GM12875 (cell line): ENCODE measurements at regions not wholly inside any gene's neighbourhood (a gene's known extent, or its start where the extent isn't known, plus 50 kb on each side); places are given as distances from the start of the nearest gene placed in this dataset.

Experiments used
- H3K4me3 ChIP-seq: one replicate; pipeline ENCODE4 v1.5.1; 2011; ENCODE audit warnings: low read depth, low read length, control low read depth
- TF ChIP-seq, protein P1 (sequence below): IDR thresholded peaks from 2 replicates; pipeline ENCODE4 v1.5.1; 2011; ENCODE audit warnings: low read depth, mild to moderate bottlenecking, control low read depth, inconsistent platforms, low read length, moderate library complexity, borderline replicate concordance; ENCODE audit not compliant: insufficient read depth

DNA sequence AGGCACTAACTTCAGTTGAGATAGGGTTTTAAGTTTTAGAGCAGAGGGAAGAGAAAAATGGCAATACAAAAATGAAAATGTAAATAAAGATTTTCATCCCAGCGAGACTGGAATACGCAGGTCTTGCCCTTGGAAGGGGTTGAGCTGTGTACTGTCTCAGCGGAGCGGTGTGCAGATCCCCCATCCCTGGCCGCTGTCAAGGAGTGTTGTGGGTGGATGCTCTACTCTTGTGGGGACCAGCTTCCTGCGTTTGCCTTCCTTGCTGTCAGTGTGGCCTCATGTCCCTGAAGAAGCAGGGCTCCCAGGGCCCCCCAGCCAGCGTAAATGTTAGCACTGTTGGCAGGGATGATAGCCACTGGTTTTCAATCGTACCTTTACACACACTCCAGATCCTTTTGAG lies 249.7 kb upstream of the PITRM1 start:
- no peak overlapping the region for H3K4me3 ChIP-seq
- TF ChIP-seq, protein P1, sequence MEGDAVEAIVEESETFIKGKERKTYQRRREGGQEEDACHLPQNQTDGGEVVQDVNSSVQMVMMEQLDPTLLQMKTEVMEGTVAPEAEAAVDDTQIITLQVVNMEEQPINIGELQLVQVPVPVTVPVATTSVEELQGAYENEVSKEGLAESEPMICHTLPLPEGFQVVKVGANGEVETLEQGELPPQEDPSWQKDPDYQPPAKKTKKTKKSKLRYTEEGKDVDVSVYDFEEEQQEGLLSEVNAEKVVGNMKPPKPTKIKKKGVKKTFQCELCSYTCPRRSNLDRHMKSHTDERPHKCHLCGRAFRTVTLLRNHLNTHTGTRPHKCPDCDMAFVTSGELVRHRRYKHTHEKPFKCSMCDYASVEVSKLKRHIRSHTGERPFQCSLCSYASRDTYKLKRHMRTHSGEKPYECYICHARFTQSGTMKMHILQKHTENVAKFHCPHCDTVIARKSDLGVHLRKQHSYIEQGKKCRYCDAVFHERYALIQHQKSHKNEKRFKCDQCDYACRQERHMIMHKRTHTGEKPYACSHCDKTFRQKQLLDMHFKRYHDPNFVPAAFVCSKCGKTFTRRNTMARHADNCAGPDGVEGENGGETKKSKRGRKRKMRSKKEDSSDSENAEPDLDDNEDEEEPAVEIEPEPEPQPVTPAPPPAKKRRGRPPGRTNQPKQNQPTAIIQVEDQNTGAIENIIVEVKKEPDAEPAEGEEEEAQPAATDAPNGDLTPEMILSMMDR: no peak

DNA sequence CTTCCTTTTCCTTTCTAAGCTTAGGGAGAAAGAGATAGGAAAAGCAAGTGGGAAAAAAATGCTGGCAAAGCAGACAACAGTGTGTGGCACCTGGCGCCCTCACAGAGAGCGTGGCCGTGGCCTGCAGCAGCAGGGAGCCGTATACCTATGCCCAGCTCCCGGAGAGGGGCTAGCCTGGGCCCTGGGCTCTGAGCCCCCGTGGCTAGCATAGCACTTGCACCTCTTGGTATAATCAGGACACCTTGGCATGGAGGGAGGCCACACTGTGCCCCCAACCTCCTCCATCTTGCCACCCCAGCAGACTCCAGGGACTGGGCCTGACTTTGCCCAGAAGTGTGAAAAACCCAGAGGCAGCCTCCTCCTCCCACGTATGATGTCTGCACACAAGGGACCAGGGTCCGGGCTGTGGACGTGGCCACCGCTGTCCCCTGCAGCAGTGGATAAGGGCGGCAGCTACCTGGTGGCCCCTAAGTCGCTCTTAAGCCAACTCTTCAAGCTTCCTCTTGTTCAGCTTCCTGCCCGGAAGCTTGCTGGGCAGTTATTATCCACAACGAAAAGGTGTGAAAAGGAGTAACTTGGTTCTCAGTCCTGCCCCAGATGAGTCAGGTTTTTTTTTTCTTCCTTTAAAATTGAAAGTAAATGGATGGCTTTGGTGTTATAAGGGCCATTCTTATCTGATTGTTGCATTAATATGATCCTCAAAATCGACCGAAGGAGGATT lies 249.1 kb upstream of the PITRM1 start:
- no peak overlapping the region for H3K4me3 ChIP-seq
- TF ChIP-seq, protein P1: no peak

DNA sequence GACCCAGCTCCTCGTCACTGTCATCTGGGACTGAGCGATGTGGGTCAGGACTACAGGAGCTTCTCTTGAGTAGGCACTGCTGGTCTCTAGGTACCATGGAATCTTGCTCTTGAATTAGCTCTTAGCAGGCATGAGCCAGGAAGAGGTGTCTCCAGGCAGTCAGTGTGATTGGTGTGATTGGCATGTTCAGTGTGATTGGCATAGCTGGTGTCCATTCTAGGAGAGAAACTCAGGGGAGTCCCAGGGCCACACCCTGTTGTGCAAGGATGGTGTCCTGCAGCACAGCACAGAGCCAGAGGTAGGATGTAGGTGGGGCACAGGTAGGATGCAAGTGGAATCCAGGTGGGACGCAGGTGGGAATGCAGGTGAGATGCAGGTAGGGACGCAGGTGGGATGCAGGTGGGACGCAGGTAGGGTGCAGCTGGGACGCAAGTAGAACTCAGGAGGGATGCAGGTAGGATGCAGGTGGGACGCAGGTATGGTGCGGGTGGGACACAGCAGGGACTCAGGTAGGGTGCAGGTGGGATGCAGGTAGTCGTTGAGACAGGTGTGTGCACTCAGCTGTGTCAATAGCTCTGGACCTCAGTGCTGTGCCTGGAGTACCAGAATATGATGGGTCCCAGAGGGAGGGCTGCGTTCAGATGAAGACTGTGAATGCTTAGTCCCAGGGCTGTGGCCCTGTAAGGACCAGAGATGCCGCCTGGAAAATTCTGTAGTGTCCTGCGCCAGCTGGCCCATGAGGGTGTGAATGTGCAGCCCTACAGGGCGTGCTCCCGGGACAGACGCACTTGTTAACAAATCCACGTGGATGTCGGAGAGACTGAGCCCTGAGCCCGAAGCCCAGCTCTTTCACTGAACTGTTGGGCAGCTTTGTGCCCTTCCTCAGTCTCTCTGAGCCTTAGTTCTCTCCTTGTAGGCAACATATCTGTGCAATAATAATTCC lies 248.2 kb upstream of the PITRM1 start:
- H3K4me3 ChIP-seq: no peak overlapping the region
- TF ChIP-seq, protein P1: no peak

DNA sequence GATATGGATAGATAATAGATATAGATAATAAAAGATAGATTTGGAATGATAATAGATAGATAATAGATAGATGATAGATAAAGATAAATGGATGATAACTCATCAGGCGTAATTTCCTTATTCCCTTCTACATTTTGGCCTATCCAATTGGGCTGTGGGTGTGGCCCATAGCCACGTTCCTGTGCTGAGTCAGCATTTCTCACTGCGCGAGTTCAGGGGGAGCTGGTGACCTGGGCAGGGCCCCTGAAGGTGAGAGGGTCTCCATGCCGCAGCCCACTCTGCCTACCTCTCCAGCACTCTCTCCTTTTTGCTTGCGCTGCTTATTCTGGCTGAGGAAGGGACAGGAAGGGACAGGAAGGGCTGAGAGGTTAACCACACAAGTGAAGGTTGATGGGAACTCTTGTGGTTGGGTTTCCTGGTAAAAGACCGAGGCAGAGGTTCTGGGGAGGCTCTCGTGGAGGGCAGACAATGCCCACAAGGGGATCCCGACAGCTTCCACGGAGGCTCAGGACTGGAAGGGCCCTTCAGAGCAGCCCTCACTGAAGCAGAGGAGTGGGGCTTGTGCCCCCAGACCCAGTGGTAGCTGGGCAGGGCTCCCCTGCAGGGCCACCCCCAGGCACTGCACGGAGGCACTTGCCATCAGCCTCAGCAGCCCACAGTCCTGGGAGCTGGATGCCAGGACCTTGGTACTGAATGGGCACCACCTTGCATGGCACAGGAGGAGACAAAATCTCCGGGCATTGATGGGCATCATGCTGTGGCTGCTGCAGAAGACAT lies 247.3 kb upstream of the PITRM1 start:
- TF ChIP-seq, protein P1: no peak
- no peak overlapping the region for H3K4me3 ChIP-seq

DNA sequence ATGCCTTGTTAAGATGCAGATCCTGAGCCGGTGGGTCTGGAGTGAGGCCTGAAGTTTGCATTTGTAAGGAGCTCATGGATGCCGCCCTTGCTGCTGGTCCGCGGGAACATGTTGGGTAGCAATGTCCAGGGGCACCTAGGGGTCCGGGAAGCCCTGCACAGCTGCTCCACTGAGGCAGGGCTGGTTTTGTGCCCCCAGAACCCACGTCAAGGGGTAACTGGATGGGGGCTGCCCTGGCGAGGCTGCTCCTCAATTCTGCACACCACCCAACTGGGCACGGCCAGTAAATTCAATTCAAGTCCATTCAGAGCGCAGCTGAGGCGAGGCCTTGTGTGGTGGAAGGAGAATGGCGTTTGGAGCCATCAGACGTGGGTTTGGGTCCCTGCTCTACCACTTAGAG lies 246.3 kb upstream of the PITRM1 start:
- TF ChIP-seq, protein P1: no peak
- H3K4me3 ChIP-seq: no peak overlapping the region

DNA sequence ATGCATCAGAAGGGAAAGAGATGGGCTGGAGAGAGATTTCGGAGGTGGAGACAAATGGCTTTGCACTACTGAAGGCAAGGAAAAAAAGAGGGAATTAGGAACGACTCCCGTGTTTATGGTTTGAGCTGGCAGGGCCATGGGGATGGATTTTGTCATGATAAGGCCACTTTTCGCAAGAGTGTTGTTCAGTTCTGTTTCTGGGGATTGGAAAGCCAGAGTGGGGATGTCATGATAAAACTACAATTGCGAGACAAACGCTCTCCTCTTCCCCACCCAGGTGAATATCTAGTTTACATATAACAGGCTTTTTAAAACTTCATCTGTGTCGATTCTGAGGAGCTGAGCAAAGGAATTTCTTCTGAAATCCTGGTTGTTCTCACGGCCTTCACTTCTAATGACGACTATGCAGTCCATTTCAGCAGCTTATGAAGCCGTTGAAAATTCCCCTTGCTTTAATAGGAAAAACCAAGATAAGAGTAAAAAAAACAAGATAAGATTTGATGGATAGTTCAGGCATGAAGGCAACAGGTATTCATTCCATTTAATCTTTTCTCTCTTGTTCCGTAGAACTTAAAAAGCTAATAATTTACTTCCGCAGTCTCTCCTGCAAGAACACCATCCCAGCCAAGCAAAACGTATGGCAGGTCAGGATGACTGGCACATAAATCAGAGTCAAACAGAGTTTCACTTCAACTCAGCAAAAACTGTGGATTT lies 245.6 kb upstream of the PITRM1 start:
- no peak overlapping the region for H3K4me3 ChIP-seq
- TF ChIP-seq, protein P1: no peak
